ENCODE measurements at regions not wholly inside any gene's neighbourhood (a gene's known extent, or its start where the extent isn't known, plus 50 kb on each side); places are given as distances from the start of the nearest gene placed in this dataset. TPM values are rescaled to one million over a fixed set of nuclear protein-coding genes. Genes with fewer than 3 reads are reported as not detected.

DNA sequence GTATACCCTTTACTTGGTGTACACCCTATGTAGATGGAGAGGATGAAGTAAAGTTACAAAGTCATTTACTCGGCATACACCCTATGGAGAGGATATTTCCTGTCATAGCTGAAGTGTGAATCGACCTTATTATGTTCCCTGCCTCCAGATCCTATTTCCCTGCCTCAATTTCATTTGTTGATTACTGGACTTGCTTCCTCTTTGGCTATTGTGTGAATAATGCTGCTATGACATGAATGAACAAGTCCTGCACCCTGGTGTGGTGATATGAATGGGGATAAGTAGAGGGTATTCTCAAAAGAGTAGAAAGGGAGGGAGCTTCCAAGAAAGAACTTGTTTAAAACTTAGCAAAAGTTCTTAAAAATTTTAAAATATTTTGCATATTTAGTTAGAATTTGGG lies 123.5 kb upstream of the TBL1Y start:
- Histone ChIP-seq H3K27me3 (ENCODE audit: control insufficient read depth in 4 of 4, insufficient read depth in 4 of 4, low read length in 3 of 4) (no peaks in the 10 kb centered on the region), H3K9me3 (ENCODE audit: control insufficient read depth in 4 of 4, low read length in 3 of 4) (no peaks in the 10 kb centered on the region), H3K36me3 (ENCODE audit: control insufficient read depth in 4 of 4, insufficient read depth in 3 of 4, low read depth in 1 of 4, low read length in 3 of 4) (no peaks in the 10 kb centered on the region), H3K4me1 (ENCODE audit: control insufficient read depth in 4 of 4, insufficient read depth in 4 of 4, low read length in 3 of 4) (no peaks in the 10 kb centered on the region), H3K9ac (ENCODE audit: low read depth in 1 of 2, low read length in 2 of 2) (no peak overlapping the region), H3K27ac (ENCODE audit: low read depth in 1 of 2, low read length in 2 of 2) (no peak overlapping the region), H3K4me3 (ENCODE audit: low read depth in 1 of 3, low read length in 3 of 3) (no peak overlapping the region)
- TF ChIP-seq EGR1 (IDR thresholded peaks at IDR 0.05; ENCODE audit: low read depth in 2 of 2) (no peak), GABPA (IDR thresholded peaks at IDR 0.05 in 1 of 2, conservative IDR thresholded peaks at IDR 0.05 in 1 of 2) (no peak), HNF4A (conservative IDR thresholded peaks at IDR 0.05) (no peak), HNF4G (IDR thresholded peaks at IDR 0.05) (no peak), ZBTB33 (IDR thresholded peaks at IDR 0.05) (no peak), NR2F2 (IDR thresholded peaks at IDR 0.05) (no peak), CTCF (IDR thresholded peaks at IDR 0.05; ENCODE audit: low read depth, low read length, missing input control) (no peak), SP1 (IDR thresholded peaks at IDR 0.05) (no peak), RAD21 (IDR thresholded peaks at IDR 0.05) (no peak), FOXA2 (IDR thresholded peaks at IDR 0.05) (no peak), FOXA1 (IDR thresholded peaks at IDR 0.05) (no peak), JUND (IDR thresholded peaks at IDR 0.05) (no peak), TAF1 (conservative IDR thresholded peaks at IDR 0.05) (no peak), ATF3 (IDR thresholded peaks at IDR 0.05) (no peak)
- WGBS = 73% methylated on average over 2 of the region's 2 CpGs
- DNase-seq (ENCODE audit: low spot score) = no peak

- Histone ChIP-seq H3K27me3 (ENCODE audit: control insufficient read depth in 4 of 4, insufficient read depth in 4 of 4, low read length in 3 of 4) (no peaks in the 10 kb centered on the region), H3K27ac (ENCODE audit: low read depth in 1 of 2, low read length in 2 of 2) (no peak overlapping the region), H3K4me3 (ENCODE audit: low read depth in 1 of 3, low read length in 3 of 3) (no peak overlapping the region), H3K4me1 (ENCODE audit: control insufficient read depth in 4 of 4, insufficient read depth in 4 of 4, low read length in 3 of 4) (no peaks in the 10 kb centered on the region), H3K9ac (ENCODE audit: low read depth in 1 of 2, low read length in 2 of 2) (no peak overlapping the region), H3K36me3 (ENCODE audit: control insufficient read depth in 4 of 4, insufficient read depth in 3 of 4, low read depth in 1 of 4, low read length in 3 of 4) (no peaks in the 10 kb centered on the region), H3K9me3 (ENCODE audit: control insufficient read depth in 4 of 4, low read length in 3 of 4) (no peaks in the 10 kb centered on the region)
- TF ChIP-seq RAD21 (IDR thresholded peaks at IDR 0.05) = peak in 1 of 2 donors; percentile 21
- TF ChIP-seq, protein P1, sequence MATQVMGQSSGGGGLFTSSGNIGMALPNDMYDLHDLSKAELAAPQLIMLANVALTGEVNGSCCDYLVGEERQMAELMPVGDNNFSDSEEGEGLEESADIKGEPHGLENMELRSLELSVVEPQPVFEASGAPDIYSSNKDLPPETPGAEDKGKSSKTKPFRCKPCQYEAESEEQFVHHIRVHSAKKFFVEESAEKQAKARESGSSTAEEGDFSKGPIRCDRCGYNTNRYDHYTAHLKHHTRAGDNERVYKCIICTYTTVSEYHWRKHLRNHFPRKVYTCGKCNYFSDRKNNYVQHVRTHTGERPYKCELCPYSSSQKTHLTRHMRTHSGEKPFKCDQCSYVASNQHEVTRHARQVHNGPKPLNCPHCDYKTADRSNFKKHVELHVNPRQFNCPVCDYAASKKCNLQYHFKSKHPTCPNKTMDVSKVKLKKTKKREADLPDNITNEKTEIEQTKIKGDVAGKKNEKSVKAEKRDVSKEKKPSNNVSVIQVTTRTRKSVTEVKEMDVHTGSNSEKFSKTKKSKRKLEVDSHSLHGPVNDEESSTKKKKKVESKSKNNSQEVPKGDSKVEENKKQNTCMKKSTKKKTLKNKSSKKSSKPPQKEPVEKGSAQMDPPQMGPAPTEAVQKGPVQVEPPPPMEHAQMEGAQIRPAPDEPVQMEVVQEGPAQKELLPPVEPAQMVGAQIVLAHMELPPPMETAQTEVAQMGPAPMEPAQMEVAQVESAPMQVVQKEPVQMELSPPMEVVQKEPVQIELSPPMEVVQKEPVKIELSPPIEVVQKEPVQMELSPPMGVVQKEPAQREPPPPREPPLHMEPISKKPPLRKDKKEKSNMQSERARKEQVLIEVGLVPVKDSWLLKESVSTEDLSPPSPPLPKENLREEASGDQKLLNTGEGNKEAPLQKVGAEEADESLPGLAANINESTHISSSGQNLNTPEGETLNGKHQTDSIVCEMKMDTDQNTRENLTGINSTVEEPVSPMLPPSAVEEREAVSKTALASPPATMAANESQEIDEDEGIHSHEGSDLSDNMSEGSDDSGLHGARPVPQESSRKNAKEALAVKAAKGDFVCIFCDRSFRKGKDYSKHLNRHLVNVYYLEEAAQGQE (IDR thresholded peaks at IDR 0.05) = no peak
- 15% methylated on average over 3 of the region's 3 CpGs for WGBS
- DNase-seq (ENCODE audit: low spot score) = no peak
These were observed 98.9 kb upstream of the TBL1Y start for GRCh38 chrY:6811633-6812032.

Small RNA genes in the stretch of these regions (small RNA-seq; reads per million reads assigned to genes)
- gene AC013412.1 = not detected
- not detected for gene SRIP3
